GM12878 (cell line): ENCODE measurements at regions not wholly inside any gene's neighbourhood (a gene's known extent, or its start where the extent isn't known, plus 50 kb on each side); places are given as distances from the start of the nearest gene placed in this dataset.

Experiments used
- ATAC-seq: fragments of 200-7000 bp; cut with Tn5 transposase; 3 replicates; pipeline ENCODE4 v1.9.1; 2020; ENCODE audit warnings: mild to moderate bottlenecking, moderate library complexity
- BruUV-seq: library from RNA; stranded (reverse); fragments of 400-500 nt; replicated peaks from 2 replicates; lab custom pipeline; 2021; lab: Mats Ljungman, UMichigan
- CTCF ChIA-PET: fragments of 300-600 bp; sonication (Branson Sonifier 250); formaldehyde crosslinking; extraction: SDS; loops from one replicate; lab custom pipeline; 2021; ENCODE audit warnings: inconsistent platforms; lab: Yijun Ruan, JAX
- POLR2A ChIA-PET: fragments of 350-600 bp; formaldehyde crosslinking; extraction: SDS; loops from one replicate; lab custom pipeline; 2021; ENCODE audit warnings: inconsistent platforms; lab: Charles Lee
- RAD21 ChIA-PET: fragments of 300-600 bp; sonication (Branson Sonifier 250); formaldehyde crosslinking; loops from one replicate; lab custom pipeline; 2023; ENCODE audit warnings: antibody characterized with exemption; ENCODE audit not compliant: unreplicated experiment; lab: Charles Lee
- SMC1A ChIA-PET: fragments of 300-600 bp; sonication (Branson Sonifier 250); formaldehyde crosslinking; loops from one replicate; lab custom pipeline; 2023; ENCODE audit not compliant: unreplicated experiment, uncharacterized antibody; lab: Charles Lee
- DNase-seq: peaks from one replicate; pipeline ENCODE4 v3.0.0-alpha.2; 2011; ENCODE audit warnings: low read depth, low spot score
- FAIRE-seq: peaks from 3 replicates; lab custom pipeline; 2011; peaks lifted over from hg19 to GRCh38; lab: Jason Lieb, UNC
- H2AFZ ChIP-seq: 2 replicates; pipeline ENCODE4 v1.6.0; 2011; ENCODE audit warnings: low read depth, low read length, control low read depth; ENCODE audit not compliant: control insufficient read depth
- H3K27ac ChIP-seq: 2 replicates; pipeline ENCODE4 v1.5.1; 2011; ENCODE audit warnings: control low read depth; ENCODE audit not compliant: control insufficient read depth, insufficient read depth
- H3K27me3 ChIP-seq, 2 experiments: replicated peaks in 1 of 2; 2 replicates each; pipeline versions ENCODE4 v1.6.0 to v1.6.1; 2011; ENCODE audit warnings: low read length in 1 of 2; ENCODE audit not compliant: control insufficient read depth in 2 of 2, insufficient read depth in 2 of 2
- H3K36me3 ChIP-seq, 2 experiments: 2 replicates each; pipeline ENCODE4 v1.5.1; 2011; ENCODE audit warnings: low read length in 1 of 2; ENCODE audit not compliant: control insufficient read depth in 2 of 2, insufficient read depth in 2 of 2
- H3K4me1 ChIP-seq: 2 replicates; pipeline ENCODE4 v1.6.1; 2011; ENCODE audit warnings: mild to moderate bottlenecking, low read length, moderate library complexity, mixed read lengths; ENCODE audit not compliant: control insufficient read depth, insufficient read depth
- H3K4me2 ChIP-seq: 2 replicates; pipeline ENCODE4 v1.6.0; 2011; ENCODE audit warnings: control low read depth; ENCODE audit not compliant: control insufficient read depth, insufficient read depth
- H3K4me3 ChIP-seq: fragments of 200-600 bp; sonication (generic); 2 replicates; pipeline ENCODE4 v1.5.1; 2016
- H3K79me2 ChIP-seq: 2 replicates; pipeline ENCODE4 v1.6.0; 2011; ENCODE audit warnings: low read length; ENCODE audit not compliant: control insufficient read depth, insufficient read depth
- H3K9ac ChIP-seq: 2 replicates; pipeline ENCODE4 v1.8.0; 2011; ENCODE audit warnings: low read length, control low read depth, mixed read lengths; ENCODE audit not compliant: control insufficient read depth, insufficient read depth
- H3K9me3 ChIP-seq: replicated peaks from 3 replicates; pipeline ENCODE4 v1.5.1; 2011; ENCODE audit warnings: mild to moderate bottlenecking, low read length; ENCODE audit not compliant: control insufficient read depth, insufficient read depth
- H4K20me1 ChIP-seq: 2 replicates; pipeline ENCODE4 v1.6.0; 2011; ENCODE audit not compliant: control insufficient read depth, insufficient read depth
- BCLAF1 ChIP-seq: fragments of 450-650 bp; IDR thresholded peaks from 2 replicates; pipeline ENCODE4 v1.6.1; 2017; ENCODE audit warnings: antibody characterized with exemption, mild to moderate bottlenecking, moderate library complexity
- BHLHE40 ChIP-seq, 2 experiments: fragments of 450-650 bp in 1 of 2; IDR thresholded peaks; 2 replicates each; pipeline ENCODE4 v1.6.1; 2011 to 2017; ENCODE audit warnings: low read depth in 2 of 2, borderline replicate concordance in 1 of 2, improper control_type of control experiment in 1 of 2, low read length in 1 of 2, mild to moderate bottlenecking in 1 of 2
- EED ChIP-seq: sonication (generic); IDR thresholded peaks from 2 replicates; pipeline ENCODE4 v1.6.1; 2016; ENCODE audit warnings: antibody characterized with exemption, low read depth
- EGR1 ChIP-seq, 2 experiments: IDR thresholded peaks; 1 replicate in 1 of 2; 2 replicates in 1 of 2; pipeline ENCODE4 v1.6.1; 2011 to 2012; ENCODE audit warnings: low read depth in 2 of 2, low read length in 2 of 2, borderline replicate concordance in 1 of 2, mild to moderate bottlenecking in 1 of 2, moderate library complexity in 1 of 2
- MYC ChIP-seq: IDR thresholded peaks from 2 replicates; pipeline ENCODE4 v1.6.1; 2011; ENCODE audit warnings: mild to moderate bottlenecking, low read length, moderate library complexity, inconsistent platforms; ENCODE audit not compliant: insufficient read depth, insufficient replicate concordance, insufficient read length, severe bottlenecking
- NFXL1 ChIP-seq: fragments of 450-650 bp; IDR thresholded peaks from 2 replicates; pipeline ENCODE4 v1.6.1; 2017; ENCODE audit warnings: antibody characterized with exemption, mild to moderate bottlenecking, borderline replicate concordance
- RAD51 ChIP-seq: fragments of 450-650 bp; IDR thresholded peaks from 2 replicates; pipeline ENCODE4 v1.6.1; 2016; ENCODE audit warnings: moderate library complexity, mild to moderate bottlenecking, inconsistent platforms
- SREBF2 ChIP-seq: IDR thresholded peaks from 2 replicates; pipeline ENCODE4 v1.6.1; 2012; ENCODE audit warnings: mild to moderate bottlenecking, low read length
- ZNF217 ChIP-seq: fragments of 450-650 bp; IDR thresholded peaks from 2 replicates; pipeline ENCODE4 v1.6.1; 2017; ENCODE audit warnings: antibody characterized with exemption, mild to moderate bottlenecking
- WGBS: methylation state at CpG from one replicate; pipeline ENCODE4 v1.1.6; 2016; ENCODE audit warnings: low lambda C conversion rate; ENCODE audit not compliant: insufficient replicate concordance, insufficient coverage; ENCODE audit errors: missing lambda C conversion rate; 5-methylcytosine and 5-hydroxymethylcytosine counted together
- in situ Hi-C: fragments of 300-500 bp; cut with MboI; formaldehyde crosslinking; loops from 9 replicates; pipeline ENCODE4 v1.14.3; 2018; ENCODE audit warnings: mixed read lengths
- intact Hi-C: fragments of 100-400 bp; cut with micrococcal nuclease; formaldehyde crosslinking; loops from one replicate; pipeline ENCODE4 v1.14.2; 2022; ENCODE audit not compliant: unreplicated experiment

GRCh38 chr1:64328193-64328592 is 124.8 kb downstream of the UBE2U start:
- no peaks in the 10 kb centered on the region for H3K36me3 ChIP-seq
- intact Hi-C loops = no loop called here
- ChIA-PET SMC1A (no interaction called here), CTCF (no interaction called here), POLR2A (no interaction called here), RAD21 (no interaction called here)
- H3K27ac ChIP-seq = no peak overlapping the region
- no peak for FAIRE-seq
- BruUV-seq = no TSS peak
- no peak overlapping the region for H3K4me2 ChIP-seq
- TF ChIP-seq RAD51 (no peak), EGR1 (IDR thresholded peaks at IDR 0.05; ENCODE audit: borderline replicate concordance in 1 of 2, low read depth in 2 of 2, low read length in 2 of 2) (no peak), SREBF2 (no peak), BHLHE40 (IDR thresholded peaks at IDR 0.05; ENCODE audit: borderline replicate concordance in 1 of 2, low read depth in 2 of 2, low read length in 1 of 2) (no peak), NFXL1 (no peak), MYC (no peak), EED (no peak), ZNF217 (no peak), BCLAF1 (no peak)
- H3K9me3 ChIP-seq = no peaks in the 10 kb centered on the region
- in situ Hi-C loops = no loop called here
- ATAC-seq = no peak
- DNase-seq = no peak
- no peak overlapping the region for H2AFZ ChIP-seq
- no peak overlapping the region for H3K4me3 ChIP-seq
- H3K4me1 ChIP-seq = no peaks in the 10 kb centered on the region
- H4K20me1 ChIP-seq = no peaks in the 10 kb centered on the region; the same call in 1 of the 2 replicates
- no peak overlapping the region for H3K9ac ChIP-seq
- no peaks in the 10 kb centered on the region for H3K79me2 ChIP-seq
- H3K27me3 ChIP-seq = no peaks in the 10 kb centered on the region
- WGBS = 1% methylated on average over 3 of the region's 3 CpGs
